Left kidney (tissue), 1 donor: ENCODE measurements at regions not wholly inside any gene's neighbourhood (a gene's known extent, or its start where the extent isn't known, plus 50 kb on each side); places are given as distances from the start of the nearest gene placed in this dataset.
"Not testable (repeated sequence)": the region's sequence is repeated elsewhere in the genome, so short reads cannot be mapped to it uniquely, and the experiment has no call there.

ENCODE experiments used
- DNase-seq: peaks from one replicate; pipeline ENCODE4 v3.0.0-alpha.2; 2013

- no peak for DNase-seq
These were observed 116.2 kb upstream of the NECTIN3 start for GRCh38 chr3:110955301-110955880.

- no peak for DNase-seq
These were observed 115.5 kb upstream of the NECTIN3 start for GRCh38 chr3:110956081-110956480.

GRCh38 chr3:110957247-110958025 lies 114.2 kb upstream of the NECTIN3 start:
- no peak for DNase-seq

- no peak for DNase-seq
These were observed 113.1 kb upstream of the NECTIN3 start for GRCh38 chr3:110958313-110959147.

GRCh38 chr3:110965976-110966375 lies 105.6 kb upstream of the NECTIN3 start:
- no peak for DNase-seq

GRCh38 chr3:110966966-110967663 lies 104.5 kb upstream of the NECTIN3 start:
- DNase-seq, result no peak

GRCh38 chr3:110968076-110968475 lies 103.5 kb upstream of the NECTIN3 start:
- no peak for DNase-seq

GRCh38 chr3:110969229-110970211 lies 102.1 kb upstream of the NECTIN3 start:
- DNase-seq, result no peak

GRCh38 chr3:110971010-110971601 lies 100.5 kb upstream of the NECTIN3 start:
- DNase-seq, result no peak

GRCh38 chr3:110973263-110973895 lies 98.2 kb upstream of the NECTIN3 start:
- DNase-seq, result no peak

- no peak for DNase-seq
These were observed 96.7 kb upstream of the NECTIN3 start for GRCh38 chr3:110974902-110975301.

- no peak for DNase-seq
These were observed 87.0 kb upstream of the NECTIN3 start for GRCh38 chr3:110984456-110985250.

GRCh38 chr3:110989446-110989845 lies 82.2 kb upstream of the NECTIN3 start:
- no peak for DNase-seq

- DNase-seq, result no peak
These were observed 76.0 kb upstream of the NECTIN3 start for GRCh38 chr3:110995461-110996231.

GRCh38 chr3:110998766-110999165 lies 72.8 kb upstream of the NECTIN3 start:
- peak; percentile 34 for DNase-seq

- DNase-seq, result not testable (repeated sequence)
These were observed 65.1 kb upstream of the NECTIN3 start for GRCh38 chr3:111006485-111006884.

- no peak for DNase-seq
These were observed 59.0 kb upstream of the NECTIN3 start for GRCh38 chr3:111012388-111013248.
